ENCODE measurements at regions not wholly inside any gene's neighbourhood (a gene's known extent, or its start where the extent isn't known, plus 50 kb on each side); places are given as distances from the start of the nearest gene placed in this dataset.

DNA sequence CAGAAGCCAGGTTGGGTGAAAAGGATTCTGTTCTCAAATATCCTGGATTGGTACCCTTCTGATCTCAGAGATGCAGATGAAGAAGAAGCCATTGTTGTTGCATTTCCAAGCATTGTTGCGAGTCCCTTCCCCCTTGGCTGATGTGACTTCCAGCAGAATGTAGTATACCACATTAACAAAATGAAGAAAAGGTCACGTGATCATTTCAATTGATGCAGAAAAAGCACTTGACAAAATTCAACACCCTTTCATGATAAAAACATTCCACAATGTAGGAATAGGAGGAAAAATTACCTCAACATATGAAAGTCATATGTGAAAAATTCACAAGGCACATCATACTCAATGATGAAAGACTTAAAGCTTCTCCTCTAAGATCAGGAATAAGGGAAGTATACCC is 181.9 kb upstream of the PFN2 start:
- TF ChIP-seq, protein P1, sequence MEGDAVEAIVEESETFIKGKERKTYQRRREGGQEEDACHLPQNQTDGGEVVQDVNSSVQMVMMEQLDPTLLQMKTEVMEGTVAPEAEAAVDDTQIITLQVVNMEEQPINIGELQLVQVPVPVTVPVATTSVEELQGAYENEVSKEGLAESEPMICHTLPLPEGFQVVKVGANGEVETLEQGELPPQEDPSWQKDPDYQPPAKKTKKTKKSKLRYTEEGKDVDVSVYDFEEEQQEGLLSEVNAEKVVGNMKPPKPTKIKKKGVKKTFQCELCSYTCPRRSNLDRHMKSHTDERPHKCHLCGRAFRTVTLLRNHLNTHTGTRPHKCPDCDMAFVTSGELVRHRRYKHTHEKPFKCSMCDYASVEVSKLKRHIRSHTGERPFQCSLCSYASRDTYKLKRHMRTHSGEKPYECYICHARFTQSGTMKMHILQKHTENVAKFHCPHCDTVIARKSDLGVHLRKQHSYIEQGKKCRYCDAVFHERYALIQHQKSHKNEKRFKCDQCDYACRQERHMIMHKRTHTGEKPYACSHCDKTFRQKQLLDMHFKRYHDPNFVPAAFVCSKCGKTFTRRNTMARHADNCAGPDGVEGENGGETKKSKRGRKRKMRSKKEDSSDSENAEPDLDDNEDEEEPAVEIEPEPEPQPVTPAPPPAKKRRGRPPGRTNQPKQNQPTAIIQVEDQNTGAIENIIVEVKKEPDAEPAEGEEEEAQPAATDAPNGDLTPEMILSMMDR (IDR thresholded peaks at IDR 0.05; ENCODE audit: insufficient read depth, missing control alignments): no peak
- no peak for FAIRE-seq
- no peak for DNase-seq (ENCODE audit: insufficient read length, low spot score)

DNA sequence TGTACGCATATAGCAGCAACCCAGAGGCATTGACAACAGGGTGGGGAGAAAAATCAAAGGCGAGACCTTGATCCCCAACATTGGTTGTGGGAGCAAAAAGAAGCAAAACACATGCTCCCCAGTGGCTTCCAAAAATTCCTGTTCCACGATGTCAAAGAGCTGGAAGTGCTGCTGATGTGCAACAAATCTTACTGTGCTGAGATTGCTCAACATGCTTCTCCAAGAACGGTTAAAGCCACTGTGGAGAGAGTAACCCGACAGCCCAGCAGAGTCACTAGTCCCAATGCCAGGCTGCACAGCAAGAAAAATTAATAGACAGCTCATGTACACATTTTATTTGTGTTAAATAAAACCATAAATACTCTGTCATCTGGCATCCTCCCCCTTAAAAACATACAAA is 179.9 kb upstream of the PFN2 start:
- FAIRE-seq (no peak), DNase-seq (ENCODE audit: insufficient read length, low spot score) (no peak)
- TF ChIP-seq, protein P1 (IDR thresholded peaks at IDR 0.05; ENCODE audit: insufficient read depth, missing control alignments): no peak

DNA sequence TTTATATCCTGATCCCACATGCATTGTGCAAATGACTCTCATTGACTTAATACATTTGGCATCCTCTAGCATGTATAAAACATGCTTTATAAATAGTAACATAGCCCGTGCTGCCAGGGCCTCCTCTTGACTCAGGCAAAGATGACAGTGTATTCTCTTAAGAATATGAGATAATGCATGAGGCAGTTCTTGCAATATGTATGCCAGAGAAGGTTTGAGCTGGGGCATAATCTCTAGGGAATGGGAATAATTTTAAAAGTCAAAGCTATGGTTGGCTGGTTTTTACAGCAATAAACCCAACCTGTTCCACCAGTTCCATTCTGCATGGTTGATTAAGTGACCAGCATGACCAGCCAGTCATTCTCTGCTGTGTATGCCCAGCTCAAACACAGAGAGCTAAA is 179.0 kb upstream of the PFN2 start:
- TF ChIP-seq, protein P1 (IDR thresholded peaks at IDR 0.05; ENCODE audit: insufficient read depth, missing control alignments): no peak
- FAIRE-seq: no peak
- no peak for DNase-seq (ENCODE audit: insufficient read length, low spot score)

DNA sequence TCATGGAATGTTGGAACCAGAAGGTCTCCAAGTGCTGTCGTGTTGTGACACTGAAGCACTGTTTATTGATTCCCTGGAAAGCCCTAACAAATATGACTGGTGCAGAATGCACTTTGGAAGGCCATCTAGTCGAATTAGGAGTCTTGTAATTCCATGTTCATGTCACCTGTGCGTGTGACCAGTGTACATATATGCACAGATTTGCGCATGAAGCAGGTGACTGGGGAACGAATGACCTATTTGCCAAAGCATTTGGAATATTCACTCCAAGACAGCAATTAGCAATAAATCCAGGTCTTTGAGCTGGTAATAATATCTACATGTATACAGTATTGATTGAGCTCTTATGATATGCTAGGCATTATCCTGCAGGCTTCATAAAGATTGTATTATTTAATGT is 177.5 kb upstream of the PFN2 start:
- DNase-seq (ENCODE audit: insufficient read length, low spot score): no peak
- no peak for FAIRE-seq
- TF ChIP-seq, protein P1 (IDR thresholded peaks at IDR 0.05; ENCODE audit: insufficient read depth, missing control alignments): no peak

DNA sequence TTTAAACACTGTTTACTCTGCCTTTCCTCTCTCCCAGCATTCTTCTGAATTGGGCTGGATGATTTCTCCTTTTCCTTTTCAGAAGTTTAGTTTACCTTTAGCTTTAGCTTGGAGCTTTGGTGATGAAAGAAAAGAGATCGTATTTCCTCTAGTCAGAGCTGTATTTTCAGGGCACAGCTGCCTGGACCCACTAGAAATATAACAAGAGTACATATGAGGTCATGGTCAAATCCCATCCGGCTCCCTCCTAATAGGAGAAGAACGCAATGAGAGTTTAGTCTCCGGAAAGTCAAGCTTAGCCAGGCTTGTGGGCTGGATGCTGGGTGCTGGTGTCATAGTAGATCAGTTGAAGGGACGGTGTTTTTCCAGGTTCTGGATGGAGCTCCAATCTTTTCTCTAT is 177.1 kb upstream of the PFN2 start:
- DNase-seq (ENCODE audit: insufficient read length, low spot score) (no peak), FAIRE-seq (no peak)
- TF ChIP-seq, protein P1 (IDR thresholded peaks at IDR 0.05; ENCODE audit: insufficient read depth, missing control alignments): no peak

DNA sequence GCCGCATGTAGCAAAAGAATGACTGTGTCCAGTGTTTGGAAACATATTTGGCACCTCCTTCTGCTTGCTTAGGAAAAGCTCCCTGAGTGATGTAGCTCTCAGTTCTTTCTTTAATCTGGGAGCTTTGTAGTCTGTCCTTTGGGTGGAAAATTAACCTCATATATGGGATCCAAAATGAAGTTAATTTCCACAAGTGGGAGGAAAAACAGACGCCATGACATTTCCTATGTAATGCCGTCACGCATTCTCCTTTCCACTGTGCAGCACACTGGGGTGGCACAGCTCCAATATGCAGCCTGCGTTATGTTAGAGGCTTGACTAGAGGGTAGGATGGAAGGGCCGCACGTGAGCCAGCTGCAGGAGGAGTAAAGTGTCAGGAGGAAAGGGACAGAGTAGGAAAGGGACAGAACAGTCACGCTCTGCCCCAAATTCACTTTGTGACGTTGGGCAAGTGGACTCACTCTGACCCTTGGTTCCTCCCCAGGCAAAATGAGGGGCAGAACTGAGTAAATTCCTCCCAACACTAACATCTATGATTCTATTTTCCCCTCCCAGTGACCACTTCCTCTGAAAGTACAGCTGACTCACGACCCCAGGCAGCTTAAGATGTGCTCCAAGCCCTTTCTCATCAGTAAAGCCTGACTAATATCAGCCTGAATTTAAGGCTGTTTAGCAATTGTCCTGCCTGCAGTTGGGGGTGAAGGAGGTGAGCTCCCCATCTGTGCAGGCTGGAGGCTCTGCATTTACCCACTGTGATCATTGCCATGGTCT is 176.5 kb upstream of the PFN2 start:
- FAIRE-seq (no peak), DNase-seq (ENCODE audit: insufficient read length, low spot score) (no peak)
- TF ChIP-seq, protein P1 (IDR thresholded peaks at IDR 0.05; ENCODE audit: insufficient read depth, missing control alignments): no peak

DNA sequence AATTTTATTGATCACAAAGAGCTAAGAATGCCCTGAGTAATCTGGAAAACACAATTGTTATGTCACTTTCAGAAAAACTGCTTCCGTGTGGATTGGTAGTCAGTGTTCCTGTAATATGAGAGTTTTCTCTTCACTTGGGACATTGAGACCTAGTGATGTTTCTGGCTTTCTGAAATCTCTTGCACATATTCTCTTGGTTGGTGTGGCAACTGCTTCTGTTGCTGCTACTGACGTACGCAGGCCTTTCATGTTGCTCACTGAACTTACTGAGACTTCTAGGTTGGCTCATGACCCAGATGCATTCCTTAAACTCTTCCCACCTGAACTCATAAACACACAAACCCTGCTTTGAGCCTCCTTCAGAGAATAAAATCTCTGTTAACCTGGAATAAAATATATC is 175.0 kb upstream of the PFN2 start:
- FAIRE-seq (no peak), DNase-seq (ENCODE audit: insufficient read length, low spot score) (no peak)
- TF ChIP-seq, protein P1 (IDR thresholded peaks at IDR 0.05; ENCODE audit: insufficient read depth, missing control alignments): no peak

Measured in D721Med (cell line).